Mucosa of rectum (tissue), 2 donors: ENCODE measurements at regions not wholly inside any gene's neighbourhood (a gene's known extent, or its start where the extent isn't known, plus 50 kb on each side); places are given as distances from the start of the nearest gene placed in this dataset.
"Not testable (repeated sequence)": the region's sequence is repeated elsewhere in the genome, so short reads cannot be mapped to it uniquely, and the experiment has no call there.

ENCODE experiments used
- H3K27ac ChIP-seq, 2 donors: one replicate each; pipeline ENCODE4 v1.7.0; 2013; ENCODE audit warnings: inconsistent platforms in 2 of 2, low read depth in 2 of 2, low read length in 2 of 2
- H3K27me3 ChIP-seq, 2 donors: one replicate each; pipeline ENCODE4 v1.7.0; 2013; ENCODE audit warnings: low read length in 2 of 2; ENCODE audit not compliant: control insufficient read depth in 2 of 2, insufficient read depth in 2 of 2
- H3K36me3 ChIP-seq, 2 donors: one replicate each; pipeline ENCODE4 v1.7.0; 2013; ENCODE audit warnings: low read length in 2 of 2; ENCODE audit not compliant: control insufficient read depth in 2 of 2, insufficient read depth in 2 of 2
- H3K4me1 ChIP-seq, 2 donors: one replicate each; pipeline ENCODE4 v1.7.0; 2013; ENCODE audit warnings: low read length in 2 of 2, mild to moderate bottlenecking in 1 of 2; ENCODE audit not compliant: control insufficient read depth in 2 of 2, insufficient read depth in 2 of 2
- H3K4me3 ChIP-seq, 2 donors: one replicate each; pipeline ENCODE4 v1.7.0; 2013; ENCODE audit warnings: low read length in 2 of 2
- H3K9ac ChIP-seq, 2 donors: one replicate each; pipeline ENCODE4 v1.7.0; 2013; ENCODE audit warnings: low read length in 2 of 2, low read depth in 1 of 2, mild to moderate bottlenecking in 1 of 2
- H3K9me3 ChIP-seq, 2 donors: one replicate each; pipeline ENCODE4 v1.7.0; 2013; ENCODE audit warnings: low read length in 2 of 2; ENCODE audit not compliant: control insufficient read depth in 2 of 2
- donor health status: healthy.
- donor health status: Normal muscosa, but diverticular disease.

- Histone ChIP-seq H3K9me3 (no peaks in the 10 kb centered on the region), H3K4me1 (peaks cover 32 to 43% of the 10 kb centered on the region in 2 donors), H3K4me3 (peak overlapping the region in 1 of 2 donors; percentile 5), H3K36me3 (no peaks in the 10 kb centered on the region), H3K27ac (peak overlapping the region; percentile 79 to 81), H3K9ac (no peak overlapping the region), H3K27me3 (no peaks in the 10 kb centered on the region)
Observed at GRCh38 chr5:115457571-115457970, 87.0 kb downstream of the FEM1C start.

GRCh38 chr5:115456539-115457040, 88.0 kb downstream of the FEM1C start:
- Histone ChIP-seq H3K27ac (peak overlapping the region; percentile 79 to 81), H3K27me3 (no peaks in the 10 kb centered on the region), H3K36me3 (no peaks in the 10 kb centered on the region), H3K9ac (no peak overlapping the region), H3K9me3 (no peaks in the 10 kb centered on the region), H3K4me1 (peaks cover 41 to 53% of the 10 kb centered on the region in 2 donors), H3K4me3 (no peak overlapping the region)

GRCh38 chr5:115456056-115456455, 88.5 kb downstream of the FEM1C start:
- H3K9ac ChIP-seq = no peak overlapping the region
- peaks cover 45 to 58% of the 10 kb centered on the region in 2 donors for H3K4me1 ChIP-seq
- no peaks in the 10 kb centered on the region for H3K27me3 ChIP-seq
- no peak overlapping the region for H3K4me3 ChIP-seq
- H3K27ac ChIP-seq = peak overlapping the region; percentile 79 to 81
- H3K9me3 ChIP-seq = no peaks in the 10 kb centered on the region
- no peaks in the 10 kb centered on the region for H3K36me3 ChIP-seq

- Histone ChIP-seq H3K36me3 (no peaks in the 10 kb centered on the region), H3K27ac (peak overlapping the region; percentile 17 to 81), H3K4me3 (no peak overlapping the region), H3K27me3 (no peaks in the 10 kb centered on the region), H3K9me3 (no peaks in the 10 kb centered on the region), H3K9ac (no peak overlapping the region), H3K4me1 (peaks cover 50 to 65% of the 10 kb centered on the region in 2 donors)
Observed at GRCh38 chr5:115455301-115455707, 89.3 kb downstream of the FEM1C start.

- Histone ChIP-seq H3K4me1 (peaks cover 49 to 64% of the 10 kb centered on the region in 2 donors), H3K36me3 (no peaks in the 10 kb centered on the region), H3K27me3 (no peaks in the 10 kb centered on the region), H3K4me3 (no peak overlapping the region), H3K9ac (peak overlapping the region in 1 of 2 donors; percentile 60), H3K27ac (peak overlapping the region; percentile 83 to 86), H3K9me3 (no peaks in the 10 kb centered on the region)
Observed at GRCh38 chr5:115453391-115454095, 91.0 kb downstream of the FEM1C start.

GRCh38 chr5:115452536-115453235, 91.9 kb downstream of the FEM1C start:
- Histone ChIP-seq H3K4me1 (peaks cover 42 to 59% of the 10 kb centered on the region in 2 donors), H3K27me3 (no peaks in the 10 kb centered on the region), H3K9me3 (no peaks in the 10 kb centered on the region), H3K27ac (peak overlapping the region; percentile 83 to 86), H3K9ac (peak overlapping the region in 1 of 2 donors; percentile 60), H3K4me3 (no peak overlapping the region), H3K36me3 (no peaks in the 10 kb centered on the region)

GRCh38 chr5:115452083-115452482, 92.5 kb downstream of the FEM1C start:
- no peaks in the 10 kb centered on the region for H3K9me3 ChIP-seq
- H3K4me1 ChIP-seq = peaks cover 39 to 53% of the 10 kb centered on the region in 2 donors
- H3K27me3 ChIP-seq = no peaks in the 10 kb centered on the region
- peak overlapping the region; percentile 83 to 86 for H3K27ac ChIP-seq
- H3K36me3 ChIP-seq = no peaks in the 10 kb centered on the region
- peak overlapping the region; percentile 52 to 60 for H3K9ac ChIP-seq
- no peak overlapping the region for H3K4me3 ChIP-seq

GRCh38 chr5:115450741-115451140, 93.8 kb downstream of the FEM1C start:
- Histone ChIP-seq H3K27ac (peak overlapping the region; percentile 83 to 86), H3K9me3 (no peaks in the 10 kb centered on the region), H3K36me3 (no peaks in the 10 kb centered on the region), H3K4me3 (no peak overlapping the region), H3K4me1 (peaks cover 30 to 44% of the 10 kb centered on the region in 2 donors), H3K9ac (peak overlapping the region in 1 of 2 donors; percentile 54), H3K27me3 (no peaks in the 10 kb centered on the region)

- H3K27ac ChIP-seq, H3K9me3 ChIP-seq, H3K27me3 ChIP-seq, H3K4me3 ChIP-seq, H3K36me3 ChIP-seq, H3K9ac ChIP-seq: not testable (repeated sequence)
- H3K4me1 ChIP-seq = peaks cover 24 to 37% of the 10 kb centered on the region in 2 donors
Observed at GRCh38 chr5:115448630-115449029, 95.9 kb downstream of the FEM1C start.

- Histone ChIP-seq H3K36me3 (no peaks in the 10 kb centered on the region), H3K9me3 (no peaks in the 10 kb centered on the region), H3K4me1 (no peaks in the 10 kb centered on the region), H3K27me3 (no peaks in the 10 kb centered on the region), H3K9ac (no peak overlapping the region), H3K4me3 (no peak overlapping the region), H3K27ac (no peak overlapping the region)
Observed at GRCh38 chr5:115440782-115441451, 103.7 kb downstream of the FEM1C start.
